ENCODE measurements at regions not wholly inside any gene's neighbourhood (a gene's known extent, or its start where the extent isn't known, plus 50 kb on each side); places are given as distances from the start of the nearest gene placed in this dataset.

- TF ChIP-seq CTCF (IDR thresholded peaks at IDR 0.05; ENCODE audit: insufficient read depth, low read length) (no peak), SPI1 (IDR thresholded peaks at IDR 0.05; ENCODE audit: borderline replicate concordance, low read depth) (no peak)
These were observed 167.1 kb upstream of the JUN start for GRCh38 chr1:58950897-58951296.

Data from HL-60 (cell line).